ENCODE measurements at regions not wholly inside any gene's neighbourhood (a gene's known extent, or its start where the extent isn't known, plus 50 kb on each side); places are given as distances from the start of the nearest gene placed in this dataset.
A peak's percentile ranks its signal among the peaks of the same experiment; 100 is the strongest.

DNA sequence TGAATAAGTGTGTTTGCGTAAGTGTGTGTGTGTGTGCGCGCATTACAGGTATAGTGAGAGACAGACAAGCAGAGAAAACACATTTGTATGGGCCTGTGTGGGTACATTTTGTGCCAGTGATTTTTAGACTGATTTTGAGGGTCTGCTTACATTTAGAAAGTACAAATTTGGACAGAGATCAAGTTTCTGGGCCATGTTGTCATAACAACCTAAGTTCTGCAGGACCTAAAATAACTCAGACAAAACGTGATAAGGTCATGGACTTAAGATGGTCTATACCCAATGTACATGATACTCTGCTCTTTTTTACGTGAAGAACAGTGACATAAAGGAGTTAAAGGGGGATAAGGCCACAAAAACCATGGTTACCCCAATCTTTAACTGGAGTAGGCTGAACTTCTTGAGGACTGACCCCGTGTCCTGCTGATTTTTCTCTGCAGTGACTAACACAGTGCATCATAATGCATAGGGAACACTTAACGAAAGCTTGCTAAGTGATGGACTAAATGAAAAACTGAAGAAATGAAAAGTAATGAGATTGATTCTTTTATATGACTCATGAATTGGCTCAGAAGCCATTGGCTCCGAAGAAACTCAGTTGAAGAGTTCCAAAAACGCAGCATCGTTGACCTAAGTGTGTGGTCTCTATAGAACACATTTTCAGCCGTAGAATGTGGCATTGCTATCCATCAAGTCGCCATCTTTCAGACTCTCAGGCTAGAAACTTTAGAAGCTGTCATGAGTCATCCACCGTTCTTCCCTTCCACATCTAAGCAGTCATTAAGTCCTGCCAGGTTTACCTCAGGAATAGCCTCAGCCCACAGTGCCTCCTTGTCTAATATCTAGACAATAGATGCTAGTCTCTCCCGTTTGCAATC is 61.6 kb upstream of the NCOA1 start:
- peak; percentile 72 for TF ChIP-seq RFX1 (IDR thresholded peaks at IDR 0.05)
- peak in 1 of 3 experiments; percentile 25 for TF ChIP-seq YY1 (IDR thresholded peaks at IDR 0.05; ENCODE audit: borderline replicate concordance in 1 of 3, control insufficient read depth in 1 of 3, extremely low read depth in 1 of 3, insufficient read depth in 3 of 3, insufficient read length in 1 of 3, insufficient replicate concordance in 2 of 3, low read depth in 1 of 3, low read length in 2 of 3)
- no peak for TF ChIP-seq PRPF4 (IDR thresholded peaks at IDR 0.05; ENCODE audit: insufficient read depth, low read depth, low read length, poor library complexity, severe bottlenecking)
- peak; percentile 54 for TF ChIP-seq ATF3 (IDR thresholded peaks at IDR 0.05)
- TF ChIP-seq ATF3 (CRISPR knock-in tag; conservative IDR thresholded peaks at IDR 0.05) = no peak
- 0 out of 2 replicates have a peak, but pooled peaks have one; percentile 5 for TF ChIP-seq PKNOX1 (IDR thresholded peaks at IDR 0.05)
- TF ChIP-seq MEIS2 (IDR thresholded peaks at IDR 0.05; ENCODE audit: partially characterized antibody) = peak; percentile 29
- TF ChIP-seq JUND (IDR thresholded peaks at IDR 0.05; ENCODE audit: borderline replicate concordance, low read depth, low read length) = peak; percentile 46; the same call in 1 of the 2 replicates
- TF ChIP-seq JUND (tag; IDR thresholded peaks at IDR 0.05; ENCODE audit: borderline replicate concordance, low read depth, low read length) = peak; percentile 59; the same call in 1 of the 3 replicates
- TF ChIP-seq FOSL1 (tag; conservative IDR thresholded peaks at IDR 0.05) = peak; percentile 54
- TF ChIP-seq, protein P1, sequence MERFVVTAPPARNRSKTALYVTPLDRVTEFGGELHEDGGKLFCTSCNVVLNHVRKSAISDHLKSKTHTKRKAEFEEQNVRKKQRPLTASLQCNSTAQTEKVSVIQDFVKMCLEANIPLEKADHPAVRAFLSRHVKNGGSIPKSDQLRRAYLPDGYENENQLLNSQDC (CRISPR knock-in tag; IDR thresholded peaks at IDR 0.05) = no peak
- POLR2A ChIA-PET = interaction anchor here (0.6 kb wide), 2 partner anchors 331 to 1470 kb away, joined by 3 read pairs; no protein-coding TSS in a partner anchor
- Histone ChIP-seq H4K20me1 (replicated peaks; ENCODE audit: control insufficient read depth, insufficient read depth, low read length) (no peaks in the 10 kb centered on the region), H3K36me3 (ENCODE audit: control insufficient read depth, insufficient read depth, low read length) (no peaks in the 10 kb centered on the region), H3K27ac (ENCODE audit: extremely low read depth, low read depth, low read length) (no peak overlapping the region), H3K9me1 (ENCODE audit: control insufficient read depth, insufficient read depth, low read length) (no peaks in the 10 kb centered on the region), H3K4me2 (ENCODE audit: insufficient read depth, low read length) (no peak overlapping the region), H3K4me1 (replicated peaks in 1 of 2; ENCODE audit: control insufficient read depth in 2 of 2, insufficient read depth in 2 of 2, low read length in 2 of 2) (peaks cover 0 to 8% of the 10 kb centered on the region in 2 experiments; a peak in 1 of 5 replicates), H3K4me3 (no peak overlapping the region), H3K27me3 (ENCODE audit: control insufficient read depth in 2 of 2, insufficient read depth in 2 of 2, low read length in 2 of 2) (no peaks in the 10 kb centered on the region), H3K9me3 (replicated peaks; ENCODE audit: control insufficient read depth, insufficient read depth, low read depth, low read length) (no peaks in the 10 kb centered on the region), H2AFZ (ENCODE audit: low read depth, low read length) (peak overlapping the region; percentile 60), H3K79me2 (ENCODE audit: control insufficient read depth, insufficient read depth, low read length) (no peaks in the 10 kb centered on the region), H3K9ac (ENCODE audit: insufficient read depth in 1 of 2, low read depth in 2 of 2, low read length in 2 of 2) (no peak overlapping the region)
- ATAC-seq (peak; percentile 43), FAIRE-seq (peak; percentile 49), DNase-seq (ENCODE audit: extremely low read depth in 1 of 4, low spot score in 3 of 4) (no peak)
- WGBS (ENCODE audit: insufficient coverage, low coverage, missing lambda C conversion rate) = 42% methylated on average over 14 of the region's 14 CpGs
- intact Hi-C loops (cut with micrococcal nuclease) = no loop called here
- in situ Hi-C loops (cut with MboI) = no loop called here
- no TSS peak for BruUV-seq (replicated peaks)
- CTCF ChIA-PET (ENCODE audit: low intra/inter-chr PET ratio) = no interaction called here

All from K562 (cell line).